ENCODE measurements at regions not wholly inside any gene's neighbourhood (a gene's known extent, or its start where the extent isn't known, plus 50 kb on each side); places are given as distances from the start of the nearest gene placed in this dataset.

- DNase-seq: no peak
- Histone ChIP-seq H3K9me3 (no peaks in the 10 kb centered on the region), H3K36me3 (no peaks in the 10 kb centered on the region), H3K4me3 (replicated peaks in 1 of 3) (no peak overlapping the region), H3K27me3 (no peaks in the 10 kb centered on the region), H3K27ac (no peak overlapping the region), H3K4me1 (no peaks in the 10 kb centered on the region)
- intact Hi-C loops (cut with DNase I): no loop called here
- no peak for TF ChIP-seq CTCF (IDR thresholded peaks at IDR 0.05)
- TF ChIP-seq POLR2A (IDR thresholded peaks at IDR 0.05): no peak
Observed at GRCh38 chr14:86707071-86707470, 1177.1 kb downstream of the FLRT2 start.

- Histone ChIP-seq H3K9me3 (no peaks in the 10 kb centered on the region), H3K27ac (no peak overlapping the region), H3K36me3 (no peaks in the 10 kb centered on the region), H3K4me3 (replicated peaks in 1 of 3) (no peak overlapping the region), H3K27me3 (no peaks in the 10 kb centered on the region), H3K4me1 (no peaks in the 10 kb centered on the region)
- WGBS, 2 donors: 88 to 95% methylated on average over 1 of the region's 1 CpG
- DNase-seq: no peak
- intact Hi-C loops (cut with DNase I): no loop called here
- no peak for TF ChIP-seq CTCF (IDR thresholded peaks at IDR 0.05)
- no peak for TF ChIP-seq POLR2A (IDR thresholded peaks at IDR 0.05)
Observed at GRCh38 chr14:86683561-86683960, 1153.6 kb downstream of the FLRT2 start.

- intact Hi-C loops (cut with DNase I): no loop called here
- no peak overlapping the region for H3K4me3 ChIP-seq (replicated peaks in 1 of 3)
- no peaks in the 10 kb centered on the region for H3K9me3 ChIP-seq
- WGBS, 2 donors: 71 to 74% methylated on average over 3 of the region's 3 CpGs
- no peak for DNase-seq
- no peaks in the 10 kb centered on the region for H3K36me3 ChIP-seq
- TF ChIP-seq POLR2A (IDR thresholded peaks at IDR 0.05) (no peak), CTCF (IDR thresholded peaks at IDR 0.05) (no peak)
- H3K27me3 ChIP-seq: no peaks in the 10 kb centered on the region
- no peak overlapping the region for H3K27ac ChIP-seq
- H3K4me1 ChIP-seq: peaks cover 8 to 13% of the 10 kb centered on the region in 2 donors
Observed at GRCh38 chr14:86675059-86675458, 1145.1 kb downstream of the FLRT2 start.

- H3K27me3 ChIP-seq: no peaks in the 10 kb centered on the region
- intact Hi-C loops (cut with DNase I): no loop called here
- TF ChIP-seq POLR2A (IDR thresholded peaks at IDR 0.05): no peak
- TF ChIP-seq CTCF (IDR thresholded peaks at IDR 0.05): no peak
- H3K4me3 ChIP-seq (replicated peaks in 1 of 3): no peak overlapping the region
- DNase-seq: peak; percentile 73 to 78
- peaks cover 8 to 13% of the 10 kb centered on the region in 2 donors for H3K4me1 ChIP-seq
- H3K27ac ChIP-seq: peak overlapping the region; percentile 42 to 80 (median 69)
- no peaks in the 10 kb centered on the region for H3K36me3 ChIP-seq
- H3K9me3 ChIP-seq: no peaks in the 10 kb centered on the region
Observed at GRCh38 chr14:86673523-86673969, 1143.6 kb downstream of the FLRT2 start.

- WGBS, 2 donors: 92 to 94% methylated on average over 2 of the region's 2 CpGs
- no peak for DNase-seq
- Histone ChIP-seq H3K4me1 (peaks cover 8 to 13% of the 10 kb centered on the region in 2 donors), H3K36me3 (no peaks in the 10 kb centered on the region), H3K27ac (peak overlapping the region in 1 of 3 donors; percentile 80), H3K27me3 (no peaks in the 10 kb centered on the region), H3K4me3 (replicated peaks in 1 of 3) (no peak overlapping the region), H3K9me3 (no peaks in the 10 kb centered on the region)
- TF ChIP-seq POLR2A (IDR thresholded peaks at IDR 0.05) (no peak), CTCF (IDR thresholded peaks at IDR 0.05) (no peak)
- intact Hi-C loops (cut with DNase I): no loop called here
Observed at GRCh38 chr14:86672080-86672479, 1142.1 kb downstream of the FLRT2 start.

Data from thyroid gland (tissue), 4 donors.